HG03103 (cell line): ENCODE measurements at regions not wholly inside any gene's neighbourhood (a gene's known extent, or its start where the extent isn't known, plus 50 kb on each side); places are given as distances from the start of the nearest gene placed in this dataset.

Experiments used
- ATAC-seq: cut with Tn5 transposase; IDR thresholded peaks from one replicate; pipeline ENCODE4 v1.9.1; 2021; ENCODE audit warnings: low read depth; ENCODE audit not compliant: unreplicated experiment

GRCh38 chr13:111533900-111534683 lies 213.7 kb downstream of the TEX29 start:
- ATAC-seq, result no peak

GRCh38 chr13:111534751-111535522 lies 214.5 kb downstream of the TEX29 start:
- ATAC-seq, result no peak

- no peak for ATAC-seq
Observed at GRCh38 chr13:111535523-111535811, 215.0 kb downstream of the TEX29 start.

GRCh38 chr13:111536075-111536642 lies 215.7 kb downstream of the TEX29 start:
- ATAC-seq, result no peak

GRCh38 chr13:111537115-111537728 lies 216.8 kb downstream of the TEX29 start:
- ATAC-seq, result no peak

GRCh38 chr13:111537843-111538499 lies 217.5 kb downstream of the TEX29 start:
- ATAC-seq, result no peak

GRCh38 chr13:111539252-111539651 lies 218.8 kb downstream of the TEX29 start:
- ATAC-seq, result no peak

- ATAC-seq, result no peak
Observed at GRCh38 chr13:111539791-111540446, 219.5 kb downstream of the TEX29 start.

GRCh38 chr13:111540486-111540885 lies 220.0 kb downstream of the TEX29 start:
- no peak for ATAC-seq

- no peak for ATAC-seq
Observed at GRCh38 chr13:111541345-111541744, 220.9 kb downstream of the TEX29 start.

- ATAC-seq, result no peak
Observed at GRCh38 chr13:111541752-111542529, 221.5 kb downstream of the TEX29 start.

GRCh38 chr13:111542530-111543341 lies 222.3 kb downstream of the TEX29 start:
- ATAC-seq, result no peak

GRCh38 chr13:111546921-111547675 lies 226.7 kb downstream of the TEX29 start:
- no peak for ATAC-seq

GRCh38 chr13:111547726-111548273 lies 227.4 kb downstream of the TEX29 start:
- no peak for ATAC-seq

- ATAC-seq, result no peak
Observed at GRCh38 chr13:111548301-111548700, 227.9 kb downstream of the TEX29 start.

- ATAC-seq, result no peak
Observed at GRCh38 chr13:111548805-111549204, 228.4 kb downstream of the TEX29 start.

- no peak for ATAC-seq
Observed at GRCh38 chr13:111549464-111549863, 229.0 kb downstream of the TEX29 start.

- ATAC-seq, result no peak
Observed at GRCh38 chr13:111550062-111550461, 229.6 kb downstream of the TEX29 start.
